ENCODE measurements at regions not wholly inside any gene's neighbourhood (a gene's known extent, or its start where the extent isn't known, plus 50 kb on each side); places are given as distances from the start of the nearest gene placed in this dataset.
A peak's percentile ranks its signal among the peaks of the same experiment; 100 is the strongest.

GRCh38 chr7:80279760-80280159, 145.1 kb downstream of the GNAI1 start:
- H3K4me1 ChIP-seq (ENCODE audit: insufficient read depth) = peaks cover 12% of the 10 kb centered on the region
- Mint-ChIP-seq H3K4me3 (no peak overlapping the region), H3K9me3 (no peaks in the 10 kb centered on the region; the same call in 1 of the 3 replicates), H3K27me3 (ENCODE audit: insufficient read depth, low read depth, poor library complexity) (no peaks in the 10 kb centered on the region), H3K27ac (no peak overlapping the region), H3K4me1 (peaks cover 13% of the 10 kb centered on the region), H3K36me3 (ENCODE audit: low read depth) (no peaks in the 10 kb centered on the region)
- H3F3A ChIP-seq (replicated peaks; ENCODE audit: low read depth) = no peaks in the 10 kb centered on the region
- ATAC-seq = no peak
- TF ChIP-seq POLR2AphosphoS5 (IDR thresholded peaks at IDR 0.05; ENCODE audit: low read depth) (no peak), CTCF (conservative IDR thresholded peaks at IDR 0.05; ENCODE audit: low read depth in 2 of 2) (no peak), NANOG (IDR thresholded peaks at IDR 0.05; ENCODE audit: borderline replicate concordance) (no peak), STAT1 (IDR thresholded peaks at IDR 0.05; ENCODE audit: unreplicated experiment) (no peak), EZH2phosphoT487 (IDR thresholded peaks at IDR 0.05; ENCODE audit: unreplicated experiment) (no peak), ZNF331 (CRISPR knock-in tag; IDR thresholded peaks at IDR 0.05; ENCODE audit: low read depth) (no peak), EZH2 (IDR thresholded peaks at IDR 0.05; ENCODE audit: low read depth, unreplicated experiment) (no peak), ZNF462 (CRISPR knock-in tag; IDR thresholded peaks at IDR 0.05) (no peak), JUNB (IDR thresholded peaks at IDR 0.05; ENCODE audit: unreplicated experiment) (no peak), CREB1 (CRISPR knock-in tag; IDR thresholded peaks at IDR 0.05; ENCODE audit: low read depth) (no peak), ZNF114 (CRISPR knock-in tag; IDR thresholded peaks at IDR 0.05) (no peak), ETS1 (IDR thresholded peaks at IDR 0.05) (no peak), REST (IDR thresholded peaks at IDR 0.05; ENCODE audit: unreplicated experiment) (no peak)
- H2AFZ ChIP-seq = peak overlapping the region; percentile 92
- no peak overlapping the region for H3K4me2 ChIP-seq
- no peaks in the 10 kb centered on the region for H3K27me3 ChIP-seq (ENCODE audit: insufficient read depth)
- no peak overlapping the region for H3K4me3 ChIP-seq
- no peaks in the 10 kb centered on the region for H3K36me3 ChIP-seq (ENCODE audit: insufficient read depth)
- H4K20me1 ChIP-seq (replicated peaks; ENCODE audit: insufficient read depth) = no peaks in the 10 kb centered on the region
- DNase-seq (ENCODE audit: low spot score) = no peak
- H3K79me2 ChIP-seq (replicated peaks; ENCODE audit: insufficient read depth) = no peaks in the 10 kb centered on the region
- H3K27ac ChIP-seq (ENCODE audit: low read depth) = no peak overlapping the region
- H3K9me2 ChIP-seq (ENCODE audit: insufficient read depth) = no peaks in the 10 kb centered on the region

Measured in GM23338 (cell line).